Fibroblast of skin of scalp (primary cell): ENCODE measurements at regions not wholly inside any gene's neighbourhood (a gene's known extent, or its start where the extent isn't known, plus 50 kb on each side); places are given as distances from the start of the nearest gene placed in this dataset.

Source experiments
- DNase-seq: peaks from one replicate; pipeline ENCODE4 v3.0.0-alpha.2; 2013

DNA sequence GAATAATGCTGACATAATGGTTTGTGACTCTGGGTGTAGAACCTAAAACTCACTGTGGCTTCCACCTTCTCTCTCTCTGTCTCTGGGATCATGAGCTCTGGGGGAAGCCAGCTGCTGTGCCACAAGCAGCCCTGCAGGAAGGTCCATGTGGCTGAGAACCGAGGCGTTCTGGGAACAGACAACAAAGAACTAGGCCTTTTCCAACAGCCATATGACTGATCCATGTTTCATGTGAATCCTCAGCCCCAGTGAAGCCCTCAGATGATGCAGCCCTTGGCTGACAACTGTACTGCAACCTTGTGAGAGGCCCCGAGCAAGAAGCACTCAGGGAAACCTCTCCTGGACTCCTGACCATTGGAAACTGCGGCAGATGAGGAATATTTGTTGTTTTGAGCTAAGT is 56.6 kb downstream of the HLA-G start:
- DNase-seq, result no peak

DNA sequence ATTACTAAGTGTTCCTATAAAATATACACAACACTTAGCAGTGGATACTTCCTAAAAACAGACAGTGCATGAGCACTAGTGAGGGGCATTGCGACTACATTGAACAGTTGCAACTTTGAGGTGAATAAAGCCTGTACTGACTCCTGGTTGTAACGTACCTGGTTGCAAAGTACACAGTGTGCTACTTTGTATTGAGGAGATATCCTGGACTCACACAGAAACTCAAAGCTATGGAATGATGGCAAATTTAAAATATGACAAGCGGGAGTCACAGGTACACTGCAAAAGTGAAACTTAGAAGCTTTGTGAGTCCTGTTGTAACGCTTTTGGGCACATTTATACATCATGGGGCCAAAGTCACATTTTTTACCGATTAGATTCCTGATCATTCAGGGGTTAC is 55.6 kb upstream of the HLA-A start:
- DNase-seq, result no peak

DNA sequence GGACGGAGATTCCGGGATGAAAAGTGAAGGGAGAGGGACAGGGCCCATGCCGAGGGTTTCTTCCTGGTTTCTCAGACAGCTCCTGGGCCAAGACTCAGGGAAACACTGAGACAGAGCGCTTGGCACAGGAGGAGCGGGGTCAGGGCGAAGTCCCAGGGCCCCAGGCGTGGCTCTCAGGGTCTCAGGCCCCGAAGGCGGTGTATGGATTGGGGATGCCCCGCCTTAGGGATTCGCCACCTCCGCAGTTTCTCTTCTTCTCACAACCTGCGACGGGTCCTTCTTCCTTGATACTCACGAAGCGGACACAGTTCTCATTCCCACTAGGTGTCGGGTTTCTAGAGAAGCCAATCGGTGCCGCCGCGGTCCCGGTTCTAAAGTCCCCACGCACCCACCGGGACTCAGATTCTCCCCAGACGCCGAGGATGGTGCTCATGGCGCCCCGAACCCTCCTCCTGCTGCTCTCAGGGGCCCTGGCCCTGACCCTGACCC is 55.0 kb upstream of the HLA-A start:
- DNase-seq, result no peak

DNA sequence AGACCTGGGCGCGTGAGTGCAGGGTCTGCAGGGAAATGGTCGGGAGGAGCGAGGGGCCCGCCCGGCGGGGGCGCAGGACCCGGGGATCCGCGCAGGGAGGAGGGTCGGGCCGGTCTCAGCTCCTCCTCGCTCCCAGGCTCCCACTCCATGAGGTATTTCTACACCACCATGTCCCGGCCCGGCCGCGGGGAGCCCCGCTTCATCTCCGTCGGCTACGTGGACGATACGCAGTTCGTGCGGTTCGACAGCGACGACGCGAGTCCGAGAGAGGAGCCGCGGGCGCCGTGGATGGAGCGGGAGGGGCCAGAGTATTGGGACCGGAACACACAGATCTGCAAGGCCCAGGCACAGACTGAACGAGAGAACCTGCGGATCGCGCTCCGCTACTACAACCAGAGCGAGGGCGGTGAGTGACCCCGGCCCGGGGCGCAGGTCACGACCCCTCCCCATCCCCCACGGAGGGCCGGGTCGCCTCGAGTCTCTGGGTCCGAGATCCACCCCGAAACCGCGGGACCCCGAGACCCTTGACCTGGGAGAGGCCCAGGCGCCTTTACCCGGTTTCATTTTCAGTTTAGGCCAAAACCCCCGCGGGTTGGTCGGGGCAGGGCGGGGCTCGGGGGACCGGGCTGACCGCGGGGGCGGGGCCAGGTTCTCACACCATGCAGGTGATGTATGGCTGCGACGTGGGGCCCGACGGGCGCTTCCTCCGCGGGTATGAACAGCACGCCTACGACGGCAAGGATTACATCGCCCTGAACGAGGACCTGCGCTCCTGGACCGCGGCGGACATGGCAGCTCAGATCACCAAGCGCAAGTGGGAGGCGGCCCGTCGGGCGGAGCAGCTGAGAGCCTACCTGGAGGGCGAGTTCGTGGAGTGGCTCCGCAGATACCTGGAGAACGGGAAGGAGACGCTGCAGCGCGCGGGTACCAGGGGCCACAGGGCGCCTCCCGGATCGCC is 54.2 kb upstream of the HLA-A start:
- peak; percentile 6 for DNase-seq
